ENCODE measurements at regions not wholly inside any gene's neighbourhood (a gene's known extent, or its start where the extent isn't known, plus 50 kb on each side); places are given as distances from the start of the nearest gene placed in this dataset.

- no peak overlapping the region for H3K4me2 ChIP-seq (ENCODE audit: extremely low read depth, insufficient read depth, low read length)
- no peak for DNase-seq (ENCODE audit: low read depth in 2 of 2)
- no peak overlapping the region for H3K4me3 ChIP-seq (replicated peaks in 1 of 4; ENCODE audit: control extremely low read depth in 1 of 4, insufficient read depth in 1 of 4, low read depth in 3 of 4, low read length in 4 of 4)
- H3K27me3 ChIP-seq (ENCODE audit: control insufficient read depth, insufficient read depth, low read length), result no peaks in the 10 kb centered on the region
- no peaks in the 10 kb centered on the region for H3K4me1 ChIP-seq (ENCODE audit: control insufficient read depth, extremely low read depth, insufficient read depth, low read length)
- TF ChIP-seq EZH2 (IDR thresholded peaks at IDR 0.05; ENCODE audit: low read length, missing control alignments) (no peak), CTCF (conservative IDR thresholded peaks at IDR 0.05 in 1 of 2, IDR thresholded peaks at IDR 0.05 in 1 of 2; ENCODE audit: low read depth in 1 of 2, low read length in 2 of 2) (no peak)
- H3K36me3 ChIP-seq (ENCODE audit: control insufficient read depth, insufficient read depth, low read length), result no peaks in the 10 kb centered on the region
- H3K9me3 ChIP-seq (ENCODE audit: control insufficient read depth, insufficient read depth, low read depth, low read length), result no peaks in the 10 kb centered on the region
- H2AFZ ChIP-seq (ENCODE audit: low read length), result no peak overlapping the region
- H3K79me2 ChIP-seq (ENCODE audit: control insufficient read depth, insufficient read depth, low read length), result no peaks in the 10 kb centered on the region
- no peak overlapping the region for H3K27ac ChIP-seq (ENCODE audit: insufficient read depth, low read length)
- H3K9ac ChIP-seq (ENCODE audit: insufficient read depth, low read length), result no peak overlapping the region
- H4K20me1 ChIP-seq (ENCODE audit: control insufficient read depth, extremely low read depth, insufficient read depth, low read length), result no peaks in the 10 kb centered on the region
These were observed 212.2 kb upstream of the SUCLG2 start for GRCh38 chr3:67866571-67866970.

DNA sequence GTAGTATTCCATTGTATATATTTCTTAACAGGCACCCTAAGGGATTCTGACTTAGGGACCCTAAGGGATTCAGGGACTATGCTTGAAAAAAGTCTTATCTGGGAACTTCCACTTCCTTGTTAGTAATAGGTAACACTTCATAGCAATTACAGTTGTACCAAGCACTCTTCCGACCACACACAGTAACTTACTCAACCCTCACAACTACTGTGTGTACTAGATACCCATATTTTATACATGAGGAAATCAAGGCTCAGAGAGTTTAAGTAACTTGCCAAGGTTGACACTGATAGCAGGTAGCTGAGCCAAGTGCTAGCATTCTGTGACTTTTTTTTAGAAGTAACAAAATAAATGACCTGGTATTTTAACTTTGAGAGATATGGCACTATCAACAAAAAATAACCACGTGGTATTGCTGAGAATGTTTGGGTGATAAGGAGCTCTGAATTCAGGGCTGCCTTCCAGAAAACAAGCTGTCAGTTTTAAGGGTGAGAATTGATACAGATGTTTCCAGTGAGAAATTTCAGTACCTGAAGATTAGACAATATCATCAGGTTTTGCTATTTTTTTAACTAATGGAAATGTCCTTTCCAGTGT lies 210.3 kb upstream of the SUCLG2 start:
- TF ChIP-seq CTCF (conservative IDR thresholded peaks at IDR 0.05 in 1 of 2, IDR thresholded peaks at IDR 0.05 in 1 of 2; ENCODE audit: low read depth in 1 of 2, low read length in 2 of 2) (no peak), EZH2 (IDR thresholded peaks at IDR 0.05; ENCODE audit: low read length, missing control alignments) (no peak)

DNA sequence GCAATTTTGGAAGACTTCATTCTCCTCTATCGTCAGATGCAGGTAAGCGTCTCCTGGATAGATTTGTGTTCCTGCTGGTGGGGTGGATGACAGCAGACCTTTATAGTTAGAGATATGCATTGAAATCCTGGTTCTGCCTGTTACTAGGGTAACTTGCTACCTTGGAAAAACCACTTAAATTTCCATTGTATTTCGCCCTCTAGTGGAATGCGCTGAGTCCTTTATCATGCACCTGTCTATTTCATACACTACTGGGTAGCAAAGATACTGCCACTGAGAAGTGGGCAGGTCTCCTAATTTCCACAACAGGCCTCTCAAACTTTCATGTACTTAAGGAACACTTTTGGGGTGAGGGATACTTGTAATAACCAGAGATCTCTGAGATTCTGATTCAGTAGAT lies 209.5 kb upstream of the SUCLG2 start:
- no peaks in the 10 kb centered on the region for H3K36me3 ChIP-seq (ENCODE audit: control insufficient read depth, insufficient read depth, low read length)
- no peaks in the 10 kb centered on the region for H3K9me3 ChIP-seq (ENCODE audit: control insufficient read depth, insufficient read depth, low read depth, low read length)
- peak in 1 of 2 donors; percentile 2 for DNase-seq (ENCODE audit: low read depth in 2 of 2)
- no peak overlapping the region for H2AFZ ChIP-seq (ENCODE audit: low read length)
- no peak overlapping the region for H3K9ac ChIP-seq (ENCODE audit: insufficient read depth, low read length)
- no peak overlapping the region for H3K4me2 ChIP-seq (ENCODE audit: extremely low read depth, insufficient read depth, low read length)
- no peaks in the 10 kb centered on the region for H4K20me1 ChIP-seq (ENCODE audit: control insufficient read depth, extremely low read depth, insufficient read depth, low read length)
- H3K4me1 ChIP-seq (ENCODE audit: control insufficient read depth, extremely low read depth, insufficient read depth, low read length), result no peaks in the 10 kb centered on the region
- TF ChIP-seq CTCF (conservative IDR thresholded peaks at IDR 0.05 in 1 of 2, IDR thresholded peaks at IDR 0.05 in 1 of 2; ENCODE audit: low read depth in 1 of 2, low read length in 2 of 2), result peak; percentile 17
- TF ChIP-seq EZH2 (IDR thresholded peaks at IDR 0.05; ENCODE audit: low read length, missing control alignments), result no peak
- H3K27me3 ChIP-seq (ENCODE audit: control insufficient read depth, insufficient read depth, low read length), result no peaks in the 10 kb centered on the region
- H3K4me3 ChIP-seq (replicated peaks in 1 of 4; ENCODE audit: control extremely low read depth in 1 of 4, insufficient read depth in 1 of 4, low read depth in 3 of 4, low read length in 4 of 4), result no peak overlapping the region
- H3K79me2 ChIP-seq (ENCODE audit: control insufficient read depth, insufficient read depth, low read length), result no peaks in the 10 kb centered on the region
- H3K27ac ChIP-seq (ENCODE audit: insufficient read depth, low read length), result no peak overlapping the region

More for the DNA sequence above, 210.3 kb upstream of the SUCLG2 start:
- H3K27ac ChIP-seq (ENCODE audit: insufficient read depth, low read length), result no peak overlapping the region
- H2AFZ ChIP-seq (ENCODE audit: low read length), result no peak overlapping the region
- DNase-seq (ENCODE audit: low read depth in 2 of 2), result no peak
- H3K27me3 ChIP-seq (ENCODE audit: control insufficient read depth, insufficient read depth, low read length), result no peaks in the 10 kb centered on the region
- no peaks in the 10 kb centered on the region for H3K4me1 ChIP-seq (ENCODE audit: control insufficient read depth, extremely low read depth, insufficient read depth, low read length)
- H3K36me3 ChIP-seq (ENCODE audit: control insufficient read depth, insufficient read depth, low read length), result no peaks in the 10 kb centered on the region
- H3K4me3 ChIP-seq (replicated peaks in 1 of 4; ENCODE audit: control extremely low read depth in 1 of 4, insufficient read depth in 1 of 4, low read depth in 3 of 4, low read length in 4 of 4), result no peak overlapping the region
- no peak overlapping the region for H3K4me2 ChIP-seq (ENCODE audit: extremely low read depth, insufficient read depth, low read length)
- H4K20me1 ChIP-seq (ENCODE audit: control insufficient read depth, extremely low read depth, insufficient read depth, low read length), result no peaks in the 10 kb centered on the region
- H3K9me3 ChIP-seq (ENCODE audit: control insufficient read depth, insufficient read depth, low read depth, low read length), result no peaks in the 10 kb centered on the region
- no peaks in the 10 kb centered on the region for H3K79me2 ChIP-seq (ENCODE audit: control insufficient read depth, insufficient read depth, low read length)
- H3K9ac ChIP-seq (ENCODE audit: insufficient read depth, low read length), result no peak overlapping the region
